Fibroblast of pulmonary artery (primary cell): ENCODE measurements at regions not wholly inside any gene's neighbourhood (a gene's known extent, or its start where the extent isn't known, plus 50 kb on each side); places are given as distances from the start of the nearest gene placed in this dataset.

ENCODE experiments used
- DNase-seq: peaks from one replicate; pipeline ENCODE4 v3.0.0-alpha.2; 2010; ENCODE audit warnings: low read depth
- H3K4me3 ChIP-seq: replicated peaks from 2 replicates; pipeline ENCODE4 v1.5.1; 2011; ENCODE audit warnings: low read depth, mild to moderate bottlenecking, control low read depth, low read length, moderate library complexity
- TF ChIP-seq, protein P1 (sequence below): IDR thresholded peaks from 2 replicates; pipeline ENCODE4 v1.5.1; 2011; ENCODE audit warnings: mild to moderate bottlenecking, control low read depth, low read length, inconsistent platforms; ENCODE audit errors: missing control alignments

DNA sequence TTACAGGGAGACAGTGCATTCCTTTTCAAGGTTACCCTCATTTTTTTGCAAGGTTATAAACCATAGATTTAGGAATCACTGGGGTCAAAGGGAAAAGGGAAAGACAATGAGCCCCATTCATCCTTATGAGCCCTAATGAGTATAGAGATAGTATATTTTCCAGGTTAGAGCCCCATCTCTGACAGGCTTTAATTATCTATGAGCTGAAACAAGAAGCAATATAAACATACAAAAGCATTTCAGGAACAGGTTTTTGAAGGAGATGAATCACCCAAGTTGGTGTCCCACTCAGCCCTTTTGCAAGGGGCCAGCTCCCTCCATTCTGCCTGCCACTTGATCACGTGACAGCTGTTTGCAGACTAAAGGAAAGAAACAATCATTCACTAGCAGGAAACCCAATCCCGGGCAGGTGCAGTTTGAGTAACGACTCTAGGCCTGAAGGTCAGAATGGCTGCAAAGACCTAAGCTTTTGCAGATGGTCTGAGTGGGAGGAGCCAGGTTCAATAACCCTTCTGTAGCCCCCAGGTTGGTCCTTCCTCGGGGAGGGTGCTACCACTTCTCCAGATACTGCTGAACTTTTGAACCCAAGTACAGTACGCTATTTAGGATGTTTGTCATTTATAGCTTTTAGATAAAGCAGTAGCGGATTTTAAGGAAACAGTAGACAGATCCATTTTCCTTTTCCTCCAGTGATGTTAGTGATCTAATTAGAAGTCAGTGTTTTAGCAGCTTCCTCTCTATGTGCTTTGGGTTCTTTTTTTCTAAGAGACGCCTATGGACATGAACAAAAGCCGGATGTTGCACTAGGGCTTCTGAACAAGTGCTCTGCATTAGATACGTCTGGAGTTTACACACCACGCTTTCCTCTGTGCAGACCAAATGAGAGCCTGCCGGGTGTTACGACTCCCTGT is 253.2 kb downstream of the SOX4 start:
- DNase-seq, result peak; percentile 25
- TF ChIP-seq, protein P1, sequence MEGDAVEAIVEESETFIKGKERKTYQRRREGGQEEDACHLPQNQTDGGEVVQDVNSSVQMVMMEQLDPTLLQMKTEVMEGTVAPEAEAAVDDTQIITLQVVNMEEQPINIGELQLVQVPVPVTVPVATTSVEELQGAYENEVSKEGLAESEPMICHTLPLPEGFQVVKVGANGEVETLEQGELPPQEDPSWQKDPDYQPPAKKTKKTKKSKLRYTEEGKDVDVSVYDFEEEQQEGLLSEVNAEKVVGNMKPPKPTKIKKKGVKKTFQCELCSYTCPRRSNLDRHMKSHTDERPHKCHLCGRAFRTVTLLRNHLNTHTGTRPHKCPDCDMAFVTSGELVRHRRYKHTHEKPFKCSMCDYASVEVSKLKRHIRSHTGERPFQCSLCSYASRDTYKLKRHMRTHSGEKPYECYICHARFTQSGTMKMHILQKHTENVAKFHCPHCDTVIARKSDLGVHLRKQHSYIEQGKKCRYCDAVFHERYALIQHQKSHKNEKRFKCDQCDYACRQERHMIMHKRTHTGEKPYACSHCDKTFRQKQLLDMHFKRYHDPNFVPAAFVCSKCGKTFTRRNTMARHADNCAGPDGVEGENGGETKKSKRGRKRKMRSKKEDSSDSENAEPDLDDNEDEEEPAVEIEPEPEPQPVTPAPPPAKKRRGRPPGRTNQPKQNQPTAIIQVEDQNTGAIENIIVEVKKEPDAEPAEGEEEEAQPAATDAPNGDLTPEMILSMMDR, result no peak
- H3K4me3 ChIP-seq, result no peak overlapping the region

- TF ChIP-seq, protein P1, result no peak
- no peak for DNase-seq
- no peak overlapping the region for H3K4me3 ChIP-seq
These were observed 254.3 kb downstream of the SOX4 start for GRCh38 chr6:21847711-21848480.

- TF ChIP-seq, protein P1, result no peak
- no peak overlapping the region for H3K4me3 ChIP-seq
- no peak for DNase-seq
These were observed 257.1 kb downstream of the SOX4 start for GRCh38 chr6:21850691-21851090.

DNA sequence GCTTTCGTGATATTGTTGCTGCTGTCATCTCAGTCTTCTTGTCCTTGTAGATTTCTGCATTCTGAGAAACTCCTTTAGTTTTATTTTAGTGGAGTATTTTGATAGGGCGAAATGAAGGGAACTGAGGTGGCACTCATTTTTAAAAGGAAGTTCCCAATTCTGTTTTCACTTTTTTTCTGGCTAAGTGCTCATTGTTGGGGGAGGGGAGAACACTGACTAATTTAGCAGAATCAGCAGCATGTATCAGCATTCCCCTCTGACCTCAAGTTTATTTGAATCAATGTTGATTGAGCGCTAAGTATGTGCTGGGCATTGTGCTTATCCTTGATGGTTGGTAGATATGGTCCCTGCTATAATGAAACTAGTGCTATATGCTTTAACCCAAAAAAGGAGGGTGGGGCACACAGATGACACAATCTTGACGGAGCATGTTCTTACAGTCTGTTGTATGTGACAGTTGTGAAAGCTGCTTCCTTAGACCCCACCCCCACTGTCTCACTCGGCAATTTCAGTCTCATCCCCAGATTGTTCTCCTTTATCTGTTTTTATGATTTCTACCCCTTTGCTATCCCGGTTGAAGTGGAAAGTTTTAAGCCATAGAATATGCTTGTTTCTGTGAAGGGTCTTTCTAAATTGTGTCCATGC is 262.4 kb downstream of the SOX4 start:
- DNase-seq, result peak; percentile 25
- TF ChIP-seq, protein P1, result no peak
- no peak overlapping the region for H3K4me3 ChIP-seq

DNA sequence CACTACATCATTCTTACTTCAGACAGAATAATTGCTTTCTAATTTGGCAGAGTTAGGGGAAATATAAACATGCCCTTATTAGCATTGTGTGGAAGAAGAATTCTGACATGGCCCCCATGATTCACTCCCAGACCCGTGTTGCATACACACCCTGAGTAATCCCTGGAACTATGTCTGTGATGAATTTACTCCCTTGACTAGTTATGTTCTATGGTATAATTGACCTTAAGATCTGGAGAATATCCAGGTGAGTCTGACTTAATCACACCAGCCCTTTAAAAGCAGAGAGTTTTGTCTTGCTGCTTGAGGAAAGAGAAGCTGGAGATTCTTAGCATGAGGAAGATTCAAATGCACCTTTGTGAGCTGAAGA is 262.9 kb downstream of the SOX4 start:
- DNase-seq, result peak; percentile 64
- no peak overlapping the region for H3K4me3 ChIP-seq
- TF ChIP-seq, protein P1, result no peak

DNA sequence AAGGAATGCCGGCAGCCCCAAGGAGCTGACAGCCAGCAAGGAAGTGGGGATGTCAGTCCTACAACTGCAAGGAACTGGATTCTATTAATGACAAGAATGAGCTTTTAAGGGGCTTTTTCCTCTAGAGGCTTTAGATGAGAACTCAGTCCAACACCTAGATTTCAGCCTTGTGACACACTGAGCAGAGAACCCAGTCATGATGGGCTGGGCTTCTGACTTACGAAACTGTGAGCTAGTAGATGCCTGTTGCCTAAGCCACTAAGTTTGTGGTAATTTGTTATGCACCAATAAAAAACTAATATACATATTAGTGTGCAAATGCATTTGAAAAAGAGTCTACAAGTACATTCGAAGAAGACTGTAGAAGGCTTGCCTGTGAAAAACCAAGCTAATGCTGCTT is 263.3 kb downstream of the SOX4 start:
- peak; percentile 53 for DNase-seq
- H3K4me3 ChIP-seq, result no peak overlapping the region
- TF ChIP-seq, protein P1, result no peak
